ENCODE measurements at regions not wholly inside any gene's neighbourhood (a gene's known extent, or its start where the extent isn't known, plus 50 kb on each side); places are given as distances from the start of the nearest gene placed in this dataset.

GRCh38 chr6:165969184-165969583, 198.5 kb downstream of the TBXT start:
- H3K9me3 ChIP-seq (ENCODE audit: low read depth): no peaks in the 10 kb centered on the region

DNA sequence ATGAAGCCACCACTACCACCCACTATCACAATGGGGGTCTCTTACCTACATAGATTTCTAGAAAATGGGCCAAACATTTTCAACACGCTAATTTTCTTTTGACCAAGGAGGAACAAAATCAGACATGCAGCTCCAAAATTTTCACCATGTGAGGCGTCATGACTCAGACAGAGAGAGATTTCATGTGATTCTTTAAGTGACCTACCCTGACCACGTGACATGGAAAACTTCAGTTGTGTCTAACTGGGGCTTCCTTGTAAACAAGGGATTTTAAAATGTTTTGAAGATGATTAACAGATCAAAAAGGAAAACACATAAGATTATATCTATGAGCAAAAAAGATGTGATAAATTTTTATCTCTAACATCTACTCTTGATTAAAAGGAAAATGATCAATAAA, 199.2 kb downstream of the TBXT start:
- no peak overlapping the region for H3K9ac ChIP-seq
- Mint-ChIP-seq H3K27ac (no peak overlapping the region), H3K36me3 (no peaks in the 10 kb centered on the region), H3K4me3 (no peak overlapping the region), H3K4me1 (no peaks in the 10 kb centered on the region), H3K27me3 (ENCODE audit: insufficient read depth, low read depth) (peaks cover 2% of the 10 kb centered on the region), H3K9me3 (peaks cover 2% of the 10 kb centered on the region)
- no peaks in the 10 kb centered on the region for H3F3A ChIP-seq (ENCODE audit: low read depth)
- H3K36me3 ChIP-seq: no peaks in the 10 kb centered on the region
- TF ChIP-seq EZH2phosphoT487 (IDR thresholded peaks at IDR 0.05) (no peak), EZH2 (IDR thresholded peaks at IDR 0.05) (no peak)
- TF ChIP-seq, protein P1, sequence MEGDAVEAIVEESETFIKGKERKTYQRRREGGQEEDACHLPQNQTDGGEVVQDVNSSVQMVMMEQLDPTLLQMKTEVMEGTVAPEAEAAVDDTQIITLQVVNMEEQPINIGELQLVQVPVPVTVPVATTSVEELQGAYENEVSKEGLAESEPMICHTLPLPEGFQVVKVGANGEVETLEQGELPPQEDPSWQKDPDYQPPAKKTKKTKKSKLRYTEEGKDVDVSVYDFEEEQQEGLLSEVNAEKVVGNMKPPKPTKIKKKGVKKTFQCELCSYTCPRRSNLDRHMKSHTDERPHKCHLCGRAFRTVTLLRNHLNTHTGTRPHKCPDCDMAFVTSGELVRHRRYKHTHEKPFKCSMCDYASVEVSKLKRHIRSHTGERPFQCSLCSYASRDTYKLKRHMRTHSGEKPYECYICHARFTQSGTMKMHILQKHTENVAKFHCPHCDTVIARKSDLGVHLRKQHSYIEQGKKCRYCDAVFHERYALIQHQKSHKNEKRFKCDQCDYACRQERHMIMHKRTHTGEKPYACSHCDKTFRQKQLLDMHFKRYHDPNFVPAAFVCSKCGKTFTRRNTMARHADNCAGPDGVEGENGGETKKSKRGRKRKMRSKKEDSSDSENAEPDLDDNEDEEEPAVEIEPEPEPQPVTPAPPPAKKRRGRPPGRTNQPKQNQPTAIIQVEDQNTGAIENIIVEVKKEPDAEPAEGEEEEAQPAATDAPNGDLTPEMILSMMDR (IDR thresholded peaks at IDR 0.05): no peak
- H4K20me1 ChIP-seq (ENCODE audit: low read depth): no peaks in the 10 kb centered on the region
- no peak overlapping the region for H3K4me3 ChIP-seq
- H2AFZ ChIP-seq (replicated peaks): no peak overlapping the region
- H3K4me1 ChIP-seq: no peaks in the 10 kb centered on the region
- H3K4me2 ChIP-seq: no peak overlapping the region
- H3K79me2 ChIP-seq (ENCODE audit: low read depth): no peaks in the 10 kb centered on the region
- DNase-seq (ENCODE audit: low spot score): no peak
- no peak overlapping the region for H3K27ac ChIP-seq
- no peaks in the 10 kb centered on the region for H3K9me3 ChIP-seq (ENCODE audit: low read depth)
- no peaks in the 10 kb centered on the region for H3K27me3 ChIP-seq

More at GRCh38 chr6:165969184-165969583, 198.5 kb downstream of the TBXT start:
- no peaks in the 10 kb centered on the region for H3K4me1 Mint-ChIP-seq
- no peak overlapping the region for H3K27ac Mint-ChIP-seq
- no peaks in the 10 kb centered on the region for H3K79me2 ChIP-seq (ENCODE audit: low read depth)
- H3K9ac ChIP-seq: no peak overlapping the region
- no peaks in the 10 kb centered on the region for H4K20me1 ChIP-seq (ENCODE audit: low read depth)
- H3K27me3 Mint-ChIP-seq (ENCODE audit: insufficient read depth, low read depth): peaks cover 2% of the 10 kb centered on the region
- H3K4me2 ChIP-seq: no peak overlapping the region
- H3K4me3 Mint-ChIP-seq: no peak overlapping the region
- H3K36me3 Mint-ChIP-seq: no peaks in the 10 kb centered on the region
- no peak overlapping the region for H2AFZ ChIP-seq (replicated peaks)
- H3F3A ChIP-seq (ENCODE audit: low read depth): no peaks in the 10 kb centered on the region
- no peak overlapping the region for H3K27ac ChIP-seq
- DNase-seq (ENCODE audit: low spot score): no peak
- no peak overlapping the region for H3K4me3 ChIP-seq
- peaks cover 2% of the 10 kb centered on the region for H3K9me3 Mint-ChIP-seq
- TF ChIP-seq EZH2phosphoT487 (IDR thresholded peaks at IDR 0.05): no peak
- TF ChIP-seq, protein P1 (IDR thresholded peaks at IDR 0.05): no peak
- no peak for TF ChIP-seq EZH2 (IDR thresholded peaks at IDR 0.05)
- H3K36me3 ChIP-seq: no peaks in the 10 kb centered on the region
- H3K4me1 ChIP-seq: no peaks in the 10 kb centered on the region
- H3K27me3 ChIP-seq: no peaks in the 10 kb centered on the region

DNA sequence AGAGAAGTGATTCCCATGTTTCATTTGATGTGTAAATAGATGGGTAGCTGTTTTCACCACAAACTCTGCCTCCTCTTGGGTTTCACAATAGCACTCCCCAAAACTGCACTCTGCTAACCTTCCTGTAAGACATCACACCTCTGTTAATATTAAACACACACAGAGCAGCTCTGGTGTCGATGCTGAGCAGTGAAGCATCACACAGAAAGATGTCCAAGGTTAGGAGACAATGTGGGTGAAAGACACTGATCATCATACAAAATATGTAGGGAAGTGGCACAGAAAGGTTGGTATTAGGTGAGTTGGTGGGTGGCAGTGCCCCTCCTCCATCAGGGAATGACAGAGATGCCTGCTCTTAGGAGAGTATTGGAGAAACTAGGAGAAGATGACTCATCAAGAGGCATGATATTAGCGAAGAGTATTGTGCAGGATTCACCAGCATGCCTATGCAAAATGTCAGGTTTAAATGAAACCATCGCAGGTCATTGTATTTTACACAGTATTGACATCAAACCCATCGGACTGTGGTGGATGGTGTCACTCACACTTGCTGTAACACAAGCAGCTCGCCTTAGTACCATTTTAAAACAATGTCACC, 199.7 kb downstream of the TBXT start:
- H3K36me3 ChIP-seq: no peaks in the 10 kb centered on the region
- H3K27ac ChIP-seq: no peak overlapping the region
- no peak overlapping the region for H3K9ac ChIP-seq
- no peak for DNase-seq (ENCODE audit: low spot score)
- H3K4me3 ChIP-seq: no peak overlapping the region
- Mint-ChIP-seq H3K36me3 (no peaks in the 10 kb centered on the region), H3K27me3 (ENCODE audit: insufficient read depth, low read depth) (peaks cover 2% of the 10 kb centered on the region), H3K27ac (no peak overlapping the region), H3K4me3 (no peak overlapping the region), H3K4me1 (no peaks in the 10 kb centered on the region), H3K9me3 (peaks cover 2% of the 10 kb centered on the region)
- TF ChIP-seq, protein P1 (IDR thresholded peaks at IDR 0.05): no peak
- TF ChIP-seq EZH2phosphoT487 (IDR thresholded peaks at IDR 0.05) (no peak), EZH2 (IDR thresholded peaks at IDR 0.05) (no peak)
- H2AFZ ChIP-seq (replicated peaks): no peak overlapping the region
- H3K79me2 ChIP-seq (ENCODE audit: low read depth): no peaks in the 10 kb centered on the region
- no peaks in the 10 kb centered on the region for H4K20me1 ChIP-seq (ENCODE audit: low read depth)
- H3K9me3 ChIP-seq (ENCODE audit: low read depth): no peaks in the 10 kb centered on the region
- H3K4me1 ChIP-seq: no peaks in the 10 kb centered on the region
- H3K27me3 ChIP-seq: no peaks in the 10 kb centered on the region
- no peak overlapping the region for H3K4me2 ChIP-seq
- H3F3A ChIP-seq (ENCODE audit: low read depth): no peaks in the 10 kb centered on the region
